Osteocyte (in vitro differentiated cells): ENCODE measurements at regions not wholly inside any gene's neighbourhood (a gene's known extent, or its start where the extent isn't known, plus 50 kb on each side); places are given as distances from the start of the nearest gene placed in this dataset.

Experiments
- DNase-seq: peaks from one replicate; pipeline ENCODE4 v3.0.0; 2021; ENCODE audit warnings: mixed read lengths; ENCODE audit not compliant: unreplicated experiment; ENCODE audit errors: extremely low spot score
- H3K27ac Mint-ChIP-seq: one replicate; pipeline ENCODE4 v1.8.0; 2021; ENCODE audit warnings: mild to moderate bottlenecking, mixed read lengths; ENCODE audit not compliant: unreplicated experiment
- H3K27me3 Mint-ChIP-seq: one replicate; pipeline ENCODE4 v1.8.0; 2021; ENCODE audit warnings: mixed read lengths; ENCODE audit not compliant: unreplicated experiment
- H3K36me3 Mint-ChIP-seq: one replicate; pipeline ENCODE4 v1.8.0; 2021; ENCODE audit warnings: mixed read lengths; ENCODE audit not compliant: unreplicated experiment
- H3K4me1 Mint-ChIP-seq: one replicate; pipeline ENCODE4 v1.8.0; 2021; ENCODE audit warnings: mixed read lengths; ENCODE audit not compliant: unreplicated experiment
- H3K4me3 Mint-ChIP-seq: one replicate; pipeline ENCODE4 v1.8.0; 2021; ENCODE audit warnings: mild to moderate bottlenecking, moderate library complexity, mixed read lengths; ENCODE audit not compliant: unreplicated experiment
- H3K9me3 Mint-ChIP-seq: one replicate; pipeline ENCODE4 v1.8.0; 2021; ENCODE audit warnings: mixed read lengths; ENCODE audit not compliant: unreplicated experiment
- TF ChIP-seq, protein P1 (sequence below): fragments of 200-600 bp; sonication (generic); IDR thresholded peaks from 2 replicates; pipeline ENCODE4 v1.5.0; 2021; ENCODE audit warnings: antibody characterized with exemption, mild to moderate bottlenecking, moderate library complexity

GRCh38 chr18:42436222-42436765 is 481.3 kb downstream of the PIK3C3 start:
- DNase-seq: no peak
- no peak overlapping the region for H3K4me3 Mint-ChIP-seq

GRCh38 chr18:42437001-42437400 is 482.0 kb downstream of the PIK3C3 start:
- DNase-seq: no peak
- TF ChIP-seq, protein P1, sequence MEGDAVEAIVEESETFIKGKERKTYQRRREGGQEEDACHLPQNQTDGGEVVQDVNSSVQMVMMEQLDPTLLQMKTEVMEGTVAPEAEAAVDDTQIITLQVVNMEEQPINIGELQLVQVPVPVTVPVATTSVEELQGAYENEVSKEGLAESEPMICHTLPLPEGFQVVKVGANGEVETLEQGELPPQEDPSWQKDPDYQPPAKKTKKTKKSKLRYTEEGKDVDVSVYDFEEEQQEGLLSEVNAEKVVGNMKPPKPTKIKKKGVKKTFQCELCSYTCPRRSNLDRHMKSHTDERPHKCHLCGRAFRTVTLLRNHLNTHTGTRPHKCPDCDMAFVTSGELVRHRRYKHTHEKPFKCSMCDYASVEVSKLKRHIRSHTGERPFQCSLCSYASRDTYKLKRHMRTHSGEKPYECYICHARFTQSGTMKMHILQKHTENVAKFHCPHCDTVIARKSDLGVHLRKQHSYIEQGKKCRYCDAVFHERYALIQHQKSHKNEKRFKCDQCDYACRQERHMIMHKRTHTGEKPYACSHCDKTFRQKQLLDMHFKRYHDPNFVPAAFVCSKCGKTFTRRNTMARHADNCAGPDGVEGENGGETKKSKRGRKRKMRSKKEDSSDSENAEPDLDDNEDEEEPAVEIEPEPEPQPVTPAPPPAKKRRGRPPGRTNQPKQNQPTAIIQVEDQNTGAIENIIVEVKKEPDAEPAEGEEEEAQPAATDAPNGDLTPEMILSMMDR: no peak
- H3K27ac Mint-ChIP-seq: no peak overlapping the region
- H3K9me3 Mint-ChIP-seq: no peaks in the 10 kb centered on the region
- peaks cover 9% of the 10 kb centered on the region for H3K27me3 Mint-ChIP-seq
- H3K4me3 Mint-ChIP-seq: no peak overlapping the region
- no peaks in the 10 kb centered on the region for H3K36me3 Mint-ChIP-seq
- H3K4me1 Mint-ChIP-seq: no peaks in the 10 kb centered on the region

More at GRCh38 chr18:42436222-42436765, 481.3 kb downstream of the PIK3C3 start:
- TF ChIP-seq, protein P1: no peak
- no peak overlapping the region for H3K27ac Mint-ChIP-seq
- H3K27me3 Mint-ChIP-seq: peaks cover 10% of the 10 kb centered on the region
- H3K36me3 Mint-ChIP-seq: no peaks in the 10 kb centered on the region
- no peaks in the 10 kb centered on the region for H3K4me1 Mint-ChIP-seq
- no peaks in the 10 kb centered on the region for H3K9me3 Mint-ChIP-seq

- Mint-ChIP-seq H3K4me3 (no peak overlapping the region), H3K9me3 (no peaks in the 10 kb centered on the region), H3K36me3 (no peaks in the 10 kb centered on the region), H3K4me1 (no peaks in the 10 kb centered on the region), H3K27ac (no peak overlapping the region), H3K27me3 (peaks cover 9% of the 10 kb centered on the region)
- TF ChIP-seq, protein P1: no peak
- no peak for DNase-seq
These were observed 482.6 kb downstream of the PIK3C3 start for GRCh38 chr18:42437646-42438045.

DNA sequence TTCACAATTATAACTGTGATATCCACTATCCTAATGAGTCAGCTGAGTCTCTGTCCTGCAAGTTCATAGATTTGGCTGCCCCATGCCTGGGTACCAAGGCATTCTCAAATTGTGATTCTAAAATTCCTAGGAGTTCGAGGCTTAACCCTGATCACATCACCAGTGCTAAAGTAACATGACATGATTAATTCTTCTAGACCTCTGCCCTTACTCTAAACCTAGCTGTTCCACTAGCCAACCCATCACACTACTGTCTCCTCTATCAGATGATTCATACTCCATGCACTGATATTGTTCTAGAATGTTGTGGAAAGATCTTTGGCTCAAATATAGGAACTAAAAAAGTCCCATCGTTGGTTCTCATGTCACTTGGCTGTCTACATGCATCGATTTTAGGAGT is 487.6 kb downstream of the PIK3C3 start:
- peaks cover 8% of the 10 kb centered on the region for H3K4me1 Mint-ChIP-seq
- TF ChIP-seq, protein P1: no peak
- H3K27me3 Mint-ChIP-seq: no peaks in the 10 kb centered on the region
- no peak overlapping the region for H3K4me3 Mint-ChIP-seq
- H3K9me3 Mint-ChIP-seq: peaks cover 9% of the 10 kb centered on the region
- no peaks in the 10 kb centered on the region for H3K36me3 Mint-ChIP-seq
- no peak overlapping the region for H3K27ac Mint-ChIP-seq
- no peak for DNase-seq

GRCh38 chr18:42444349-42444748 is 489.3 kb downstream of the PIK3C3 start:
- Mint-ChIP-seq H3K27me3 (no peaks in the 10 kb centered on the region), H3K36me3 (no peaks in the 10 kb centered on the region), H3K4me3 (no peak overlapping the region), H3K4me1 (peaks cover 8% of the 10 kb centered on the region), H3K9me3 (peaks cover 16% of the 10 kb centered on the region), H3K27ac (no peak overlapping the region)
- DNase-seq: no peak
- TF ChIP-seq, protein P1: no peak
